ENCODE measurements at regions not wholly inside any gene's neighbourhood (a gene's known extent, or its start where the extent isn't known, plus 50 kb on each side); places are given as distances from the start of the nearest gene placed in this dataset.

DNA sequence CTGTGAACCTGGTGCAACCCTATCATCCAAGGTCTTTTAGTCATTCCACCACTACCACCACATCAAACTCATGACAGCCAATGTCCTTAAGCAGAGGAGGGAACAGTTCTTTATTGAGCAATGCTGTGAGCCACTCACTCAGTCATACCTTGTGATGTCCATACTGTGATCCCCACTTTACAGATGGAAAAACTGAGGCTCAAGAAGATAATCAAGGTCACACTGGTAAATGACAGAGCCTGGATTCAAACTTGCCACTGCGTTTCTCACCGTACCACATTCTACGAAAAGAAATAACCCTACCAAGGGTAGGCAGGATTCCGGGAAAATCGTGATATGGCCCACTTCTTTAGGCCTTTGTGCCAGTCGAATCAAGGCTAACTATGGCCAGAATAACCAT, 172.6 kb downstream of the CCT6B start:
- TF ChIP-seq, protein P1, sequence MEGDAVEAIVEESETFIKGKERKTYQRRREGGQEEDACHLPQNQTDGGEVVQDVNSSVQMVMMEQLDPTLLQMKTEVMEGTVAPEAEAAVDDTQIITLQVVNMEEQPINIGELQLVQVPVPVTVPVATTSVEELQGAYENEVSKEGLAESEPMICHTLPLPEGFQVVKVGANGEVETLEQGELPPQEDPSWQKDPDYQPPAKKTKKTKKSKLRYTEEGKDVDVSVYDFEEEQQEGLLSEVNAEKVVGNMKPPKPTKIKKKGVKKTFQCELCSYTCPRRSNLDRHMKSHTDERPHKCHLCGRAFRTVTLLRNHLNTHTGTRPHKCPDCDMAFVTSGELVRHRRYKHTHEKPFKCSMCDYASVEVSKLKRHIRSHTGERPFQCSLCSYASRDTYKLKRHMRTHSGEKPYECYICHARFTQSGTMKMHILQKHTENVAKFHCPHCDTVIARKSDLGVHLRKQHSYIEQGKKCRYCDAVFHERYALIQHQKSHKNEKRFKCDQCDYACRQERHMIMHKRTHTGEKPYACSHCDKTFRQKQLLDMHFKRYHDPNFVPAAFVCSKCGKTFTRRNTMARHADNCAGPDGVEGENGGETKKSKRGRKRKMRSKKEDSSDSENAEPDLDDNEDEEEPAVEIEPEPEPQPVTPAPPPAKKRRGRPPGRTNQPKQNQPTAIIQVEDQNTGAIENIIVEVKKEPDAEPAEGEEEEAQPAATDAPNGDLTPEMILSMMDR (IDR thresholded peaks at IDR 0.05) = no peak
- no peak for TF ChIP-seq POLR2A (IDR thresholded peaks at IDR 0.05)
